Mesendoderm (in vitro differentiated cells): ENCODE measurements at regions not wholly inside any gene's neighbourhood (a gene's known extent, or its start where the extent isn't known, plus 50 kb on each side); places are given as distances from the start of the nearest gene placed in this dataset.
A peak's percentile ranks its signal among the peaks of the same experiment; 100 is the strongest.
"Not testable (repeated sequence)": the region's sequence is repeated elsewhere in the genome, so short reads cannot be mapped to it uniquely, and the experiment has no call there.

Experiments used
- DNase-seq: peaks from one replicate; pipeline ENCODE4 v3.0.0; 2013
- H2AK5ac ChIP-seq: 2 replicates; pipeline ENCODE4 v1.6.1; 2013; ENCODE audit warnings: low read length, inconsistent platforms
- H2BK120ac ChIP-seq: 2 replicates; pipeline ENCODE4 v1.6.1; 2013; ENCODE audit warnings: low read depth, mild to moderate bottlenecking, low read length, moderate library complexity, mixed read lengths
- H2BK15ac ChIP-seq: replicated peaks from 2 replicates; pipeline ENCODE4 v1.6.1; 2013; ENCODE audit warnings: low read depth, mild to moderate bottlenecking, moderate library complexity
- H2BK5ac ChIP-seq: 2 replicates; pipeline ENCODE4 v1.6.1; 2013; ENCODE audit warnings: low read length, inconsistent platforms
- H3K18ac ChIP-seq: 2 replicates; pipeline ENCODE4 v1.6.1; 2013; ENCODE audit warnings: mild to moderate bottlenecking, low read length, mixed read lengths
- H3K23ac ChIP-seq: one replicate; pipeline ENCODE4 v1.6.1; 2013; ENCODE audit warnings: low read length
- H3K27ac ChIP-seq: 2 replicates; pipeline ENCODE4 v1.5.1; 2013; ENCODE audit warnings: low read depth, mild to moderate bottlenecking, inconsistent platforms, low read length, moderate library complexity
- H3K27me3 ChIP-seq: 2 replicates; pipeline ENCODE4 v1.6.1; 2013; ENCODE audit warnings: low read length, control low read depth, mild to moderate bottlenecking, inconsistent platforms; ENCODE audit not compliant: insufficient read depth, poor library complexity
- H3K36me3 ChIP-seq: 2 replicates; pipeline ENCODE4 v1.6.1; 2013; ENCODE audit warnings: low read length, inconsistent platforms; ENCODE audit not compliant: control insufficient read depth, insufficient read depth
- H3K4ac ChIP-seq: one replicate; pipeline ENCODE4 v1.6.1; 2013; ENCODE audit warnings: low read depth, mild to moderate bottlenecking, low read length, moderate library complexity
- H3K4me1 ChIP-seq: 2 replicates; pipeline ENCODE4 v1.6.1; 2013; ENCODE audit warnings: low read depth, low read length, inconsistent platforms; ENCODE audit not compliant: control insufficient read depth
- H3K4me2 ChIP-seq: 2 replicates; pipeline ENCODE4 v1.6.1; 2013; ENCODE audit warnings: low read length
- H3K4me3 ChIP-seq: 2 replicates; pipeline ENCODE4 v1.5.1; 2013; ENCODE audit warnings: mild to moderate bottlenecking, low read length
- H3K56ac ChIP-seq: one replicate; pipeline ENCODE4 v1.6.1; 2013; ENCODE audit warnings: low read length
- H3K79me1 ChIP-seq: 2 replicates; pipeline ENCODE4 v1.6.1; 2013; ENCODE audit warnings: low read length, inconsistent platforms
- H3K79me2 ChIP-seq: 2 replicates; pipeline ENCODE4 v1.6.1; 2013; ENCODE audit warnings: mild to moderate bottlenecking, low read length; ENCODE audit not compliant: control insufficient read depth, insufficient read depth
- H3K9ac ChIP-seq: 2 replicates; pipeline ENCODE4 v1.6.1; 2013; ENCODE audit warnings: low read length, inconsistent platforms
- H4K5ac ChIP-seq: one replicate; pipeline ENCODE4 v1.6.1; 2013; ENCODE audit warnings: low read length
- H4K8ac ChIP-seq: one replicate; pipeline ENCODE4 v1.6.1; 2013; ENCODE audit warnings: low read depth, mild to moderate bottlenecking, control low read depth, low read length, moderate library complexity
- WGBS: extraction: QIAGEN DNeasy Blood & Tissue Kit; methylation state at CpG from one replicate; pipeline ENCODE4 v1.1.7; 2013; ENCODE audit warnings: low lambda C conversion rate, missing lambda C conversion rate; ENCODE audit not compliant: insufficient coverage; ENCODE audit errors: extremely low coverage; 5-methylcytosine and 5-hydroxymethylcytosine counted together

- H3K4me1 ChIP-seq, H4K8ac ChIP-seq, H3K4ac ChIP-seq, H3K36me3 ChIP-seq, H3K56ac ChIP-seq, H3K23ac ChIP-seq, H3K18ac ChIP-seq, H3K27ac ChIP-seq, H3K4me2 ChIP-seq, H3K4me3 ChIP-seq, H3K79me2 ChIP-seq, H2AK5ac ChIP-seq, H2BK5ac ChIP-seq, H3K9ac ChIP-seq, H2BK120ac ChIP-seq, H3K27me3 ChIP-seq, H3K79me1 ChIP-seq, H4K5ac ChIP-seq, H2BK15ac ChIP-seq: not testable (repeated sequence)
- no CpG with 5 or more reads among the region's 4 CpGs for WGBS
- DNase-seq: peak; percentile 81
These were observed 586.4 kb upstream of the MBL2 start for GRCh38 chr10:53358978-53359377.

DNA sequence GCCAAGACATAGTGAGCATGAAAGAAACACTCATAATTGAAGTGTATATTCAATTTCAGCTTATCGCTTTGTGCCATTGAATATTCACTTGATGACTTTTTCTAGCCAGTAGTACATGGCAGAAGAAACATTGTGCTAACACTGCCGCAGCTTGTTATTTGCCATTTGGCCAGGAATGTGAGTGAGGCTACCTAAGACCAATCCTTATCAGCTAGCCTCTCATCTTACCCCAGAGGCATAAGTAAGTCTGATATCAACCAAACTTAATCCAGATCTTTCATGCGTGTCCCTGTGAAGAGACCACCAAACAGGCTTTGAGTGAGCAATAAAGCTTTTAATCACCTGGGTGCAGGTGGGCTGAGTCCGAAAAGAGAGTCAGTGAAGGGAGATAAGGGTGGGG, 586.0 kb upstream of the MBL2 start:
- no peak overlapping the region for H3K4me3 ChIP-seq
- no peak overlapping the region for H3K4me2 ChIP-seq
- no peak overlapping the region for H3K9ac ChIP-seq
- H3K27ac ChIP-seq: peak overlapping the region; percentile 89
- no peak overlapping the region for H4K8ac ChIP-seq
- peaks cover 4% of the 10 kb centered on the region for H3K4me1 ChIP-seq
- H3K79me1 ChIP-seq: no peaks in the 10 kb centered on the region
- no peaks in the 10 kb centered on the region for H3K36me3 ChIP-seq
- no peaks in the 10 kb centered on the region for H3K27me3 ChIP-seq
- no CpG with 5 or more reads among the region's 4 CpGs for WGBS
- peak overlapping the region; percentile 70 for H2BK5ac ChIP-seq
- no peak overlapping the region for H4K5ac ChIP-seq
- no peaks in the 10 kb centered on the region for H3K79me2 ChIP-seq
- no peak overlapping the region for H3K4ac ChIP-seq
- DNase-seq: peak; percentile 88
- peak overlapping the region; percentile 61 for H3K56ac ChIP-seq
- no peak overlapping the region for H2BK15ac ChIP-seq
- H3K18ac ChIP-seq: peak overlapping the region; percentile 97
- H2BK120ac ChIP-seq: peak overlapping the region; percentile 34
- H3K23ac ChIP-seq: no peak overlapping the region
- H2AK5ac ChIP-seq: no peak overlapping the region

DNA sequence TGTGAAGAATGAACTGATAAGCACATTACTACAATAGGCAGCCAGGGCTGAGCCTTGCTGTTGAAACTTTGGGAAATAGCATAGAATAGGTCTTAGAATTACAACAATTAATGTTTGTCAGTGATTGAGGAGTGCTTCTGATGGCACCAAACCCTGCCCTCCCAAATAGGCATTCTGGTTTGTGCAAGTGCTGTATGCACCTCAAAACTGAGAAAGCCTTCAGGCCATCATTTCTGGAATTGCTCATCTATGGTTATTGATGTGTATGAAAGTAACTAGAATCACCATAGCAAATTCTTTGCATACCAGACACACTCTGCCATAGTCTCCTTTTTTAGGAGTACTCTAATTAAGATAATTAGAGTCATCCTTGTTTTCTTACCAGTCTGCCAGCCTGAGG, 585.0 kb upstream of the MBL2 start:
- Histone ChIP-seq H3K4me2 (no peak overlapping the region), H3K4ac (peak overlapping the region; percentile 79), H3K4me1 (peaks cover 4% of the 10 kb centered on the region), H3K56ac (no peak overlapping the region), H4K5ac (no peak overlapping the region), H3K27ac (peak overlapping the region; percentile 89), H3K27me3 (no peaks in the 10 kb centered on the region), H3K4me3 (no peak overlapping the region), H3K79me2 (no peaks in the 10 kb centered on the region), H4K8ac (no peak overlapping the region), H2BK15ac (no peak overlapping the region), H2BK120ac (peak overlapping the region; percentile 98), H2AK5ac (no peak overlapping the region), H3K36me3 (no peaks in the 10 kb centered on the region), H3K18ac (peak overlapping the region; percentile 97), H2BK5ac (peak overlapping the region; percentile 10), H3K79me1 (no peaks in the 10 kb centered on the region), H3K23ac (no peak overlapping the region), H3K9ac (no peak overlapping the region)
- DNase-seq: peak; percentile 54

- Histone ChIP-seq H3K27me3 (no peaks in the 10 kb centered on the region), H3K27ac (no peak overlapping the region), H3K4me3 (no peak overlapping the region), H3K79me2 (no peaks in the 10 kb centered on the region), H3K18ac (no peak overlapping the region), H2BK15ac (no peak overlapping the region), H3K36me3 (no peaks in the 10 kb centered on the region), H4K5ac (no peak overlapping the region), H3K56ac (peak overlapping the region; percentile 56), H3K4me2 (no peak overlapping the region), H3K4me1 (peaks cover 4% of the 10 kb centered on the region), H3K4ac (no peak overlapping the region), H4K8ac (no peak overlapping the region), H2BK5ac (peak overlapping the region; percentile 75), H2BK120ac (no peak overlapping the region), H3K79me1 (no peaks in the 10 kb centered on the region), H3K9ac (no peak overlapping the region), H2AK5ac (no peak overlapping the region), H3K23ac (no peak overlapping the region)
- DNase-seq: no peak
- no CpG with 5 or more reads among the region's 3 CpGs for WGBS
These were observed 584.2 kb upstream of the MBL2 start for GRCh38 chr10:53356616-53357349.

- H3K4me1 ChIP-seq, H4K5ac ChIP-seq, H3K4me3 ChIP-seq, H3K79me2 ChIP-seq, H2BK15ac ChIP-seq, H3K79me1 ChIP-seq, H2BK5ac ChIP-seq, H3K4me2 ChIP-seq, H2AK5ac ChIP-seq, H3K56ac ChIP-seq, H3K4ac ChIP-seq, H3K27me3 ChIP-seq, H3K18ac ChIP-seq, H3K9ac ChIP-seq, H3K27ac ChIP-seq, H4K8ac ChIP-seq, H2BK120ac ChIP-seq, DNase-seq, H3K23ac ChIP-seq, H3K36me3 ChIP-seq: not testable (repeated sequence)
- no CpG with 5 or more reads among the region's 7 CpGs for WGBS
These were observed 569.9 kb upstream of the MBL2 start for GRCh38 chr10:53342531-53342930.

DNA sequence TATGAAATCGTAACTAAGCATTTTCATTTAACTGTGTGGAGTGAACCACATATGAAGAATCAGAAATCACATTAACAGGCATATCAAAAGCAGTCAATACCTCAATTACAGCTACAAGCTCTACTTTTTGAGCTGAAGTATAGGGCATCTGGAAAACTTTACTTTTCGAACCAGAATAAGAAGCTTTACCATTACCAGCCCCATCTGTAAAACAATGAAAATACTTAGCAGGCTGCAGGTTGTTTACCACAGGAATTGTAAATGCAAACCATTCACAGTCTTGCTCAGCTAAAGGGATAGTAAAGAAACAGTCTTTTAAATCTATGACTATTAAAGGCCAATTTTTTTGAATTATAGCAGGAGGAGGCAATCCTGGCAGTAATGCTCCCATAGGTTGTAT, 565.6 kb upstream of the MBL2 start:
- not testable (repeated sequence) for DNase-seq
- WGBS: no CpG with 5 or more reads among the region's 2 CpGs

More for the DNA sequence above, 565.6 kb upstream of the MBL2 start:
- not testable (repeated sequence) for H2AK5ac ChIP-seq, H3K18ac ChIP-seq, H3K27me3 ChIP-seq, H3K56ac ChIP-seq, H3K4me2 ChIP-seq, H2BK5ac ChIP-seq, H4K5ac ChIP-seq, H3K79me1 ChIP-seq, H2BK15ac ChIP-seq, H3K4ac ChIP-seq, H4K8ac ChIP-seq, H3K27ac ChIP-seq, H3K36me3 ChIP-seq, H3K4me1 ChIP-seq, H3K9ac ChIP-seq, H3K79me2 ChIP-seq, H2BK120ac ChIP-seq, H3K23ac ChIP-seq, H3K4me3 ChIP-seq
